IPS DF 4.7 (cell line): ENCODE measurements at regions not wholly inside any gene's neighbourhood (a gene's known extent, or its start where the extent isn't known, plus 50 kb on each side); places are given as distances from the start of the nearest gene placed in this dataset.

ENCODE experiments used
- DNase-seq: peaks from one replicate; pipeline ENCODE4 v3.0.0-alpha.2; 2013; ENCODE audit warnings: low spot score; ENCODE audit errors: extremely low read depth

DNA sequence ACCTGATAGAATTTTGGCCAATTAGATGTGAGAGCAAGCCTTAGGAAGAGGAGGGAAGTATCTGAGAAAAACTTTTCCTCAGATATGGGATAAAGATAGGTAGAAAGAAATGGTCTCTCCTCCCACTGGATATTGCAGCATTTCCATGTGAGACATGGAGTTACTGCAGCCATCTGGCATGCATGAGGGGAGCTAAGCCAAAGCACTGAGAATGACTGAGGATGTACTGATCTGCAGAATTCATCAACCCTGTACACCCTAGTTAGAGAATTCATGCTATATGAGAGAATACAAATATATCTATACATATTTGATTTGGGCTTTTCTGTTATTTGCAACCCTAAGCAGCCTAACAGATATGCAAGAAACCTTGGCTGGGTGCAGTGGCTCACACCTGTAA is 52.5 kb upstream of the RPL34 start:
- DNase-seq = no peak

DNA sequence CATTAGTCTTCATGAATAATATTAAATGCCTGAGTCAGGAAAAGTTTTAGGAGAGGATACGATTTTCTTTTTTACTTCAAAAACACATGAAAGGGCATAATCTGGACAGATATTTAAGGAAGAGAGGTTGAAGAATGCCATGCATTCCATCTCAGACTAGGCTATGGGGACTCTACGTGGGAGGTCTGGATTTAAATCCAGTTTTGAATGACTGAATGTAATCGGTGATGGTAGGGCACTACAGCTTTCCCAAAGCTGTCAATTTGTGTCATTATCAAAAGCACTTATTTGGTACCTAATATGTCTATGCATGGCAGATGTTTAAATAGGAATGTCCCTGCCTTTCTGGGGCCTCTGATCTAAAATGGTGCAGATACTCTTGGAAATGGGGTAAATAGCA is 59.3 kb upstream of the RPL34 start:
- no peak for DNase-seq

- DNase-seq = no peak
These were observed 59.8 kb upstream of the RPL34 start for GRCh38 chr4:108560616-108561015.

- no peak for DNase-seq
These were observed 60.5 kb upstream of the RPL34 start for GRCh38 chr4:108559911-108560310.

DNA sequence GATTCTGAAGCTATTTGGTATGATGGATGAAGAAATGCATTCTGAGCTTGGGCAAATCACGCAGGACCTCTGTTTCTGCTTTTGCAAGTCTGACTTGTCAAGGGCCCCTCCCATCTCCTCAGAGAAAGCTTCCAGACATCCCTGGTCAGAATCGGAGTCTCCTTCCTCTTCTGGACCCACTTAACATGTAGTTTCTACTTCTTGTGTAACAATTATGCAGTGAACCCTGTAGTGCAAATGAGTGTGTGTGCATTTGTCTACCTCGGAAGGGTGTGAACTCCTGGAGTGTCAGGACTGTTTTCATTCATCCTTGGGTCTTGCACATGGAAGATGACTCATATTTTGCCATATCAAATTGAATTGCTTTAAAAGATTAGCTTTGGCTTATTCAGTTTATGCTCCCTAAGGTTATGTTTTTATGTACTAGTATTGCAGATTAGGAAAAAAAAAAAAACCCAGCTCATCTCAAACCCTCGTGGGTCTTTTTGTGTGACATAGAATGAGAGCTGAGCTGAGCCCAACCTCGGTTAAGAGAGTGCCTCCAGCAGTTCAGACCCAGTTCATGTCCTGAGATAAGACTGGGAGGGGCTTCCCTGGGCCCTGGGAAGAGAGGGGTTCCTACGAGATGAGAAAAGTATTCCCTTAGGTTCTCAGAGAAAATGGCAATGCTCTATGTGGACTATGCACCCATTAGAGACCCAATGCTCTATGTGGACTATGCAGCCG is 61.1 kb upstream of the RPL34 start:
- DNase-seq = no peak

- no peak for DNase-seq
These were observed 63.7 kb upstream of the RPL34 start for GRCh38 chr4:108556588-108557200.

GRCh38 chr4:108556166-108556565 is 64.2 kb upstream of the RPL34 start:
- DNase-seq = no peak

DNA sequence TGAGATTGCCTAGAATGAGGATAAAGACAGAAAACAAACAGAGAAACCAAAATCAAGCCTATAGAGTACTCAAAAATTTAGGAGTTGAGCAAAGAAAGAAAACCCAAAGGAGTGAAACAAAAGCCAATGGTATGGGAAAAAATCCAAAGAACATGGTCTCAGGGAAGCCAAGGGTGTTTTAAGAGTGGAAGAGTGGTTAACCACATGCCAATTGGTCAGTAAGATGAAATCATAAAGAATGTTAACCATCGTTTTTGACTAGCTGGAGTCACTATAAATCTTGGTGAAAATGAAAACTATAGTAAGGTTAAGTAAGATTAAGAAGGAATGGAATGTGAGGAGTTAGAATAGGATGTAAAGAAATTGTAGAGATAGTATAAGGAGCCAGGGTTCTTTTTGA is 64.7 kb upstream of the RPL34 start:
- DNase-seq = no peak

GRCh38 chr4:108547682-108548081 is 72.7 kb upstream of the RPL34 start:
- DNase-seq = no peak

GRCh38 chr4:108546728-108547127 is 73.6 kb upstream of the RPL34 start:
- no peak for DNase-seq

DNA sequence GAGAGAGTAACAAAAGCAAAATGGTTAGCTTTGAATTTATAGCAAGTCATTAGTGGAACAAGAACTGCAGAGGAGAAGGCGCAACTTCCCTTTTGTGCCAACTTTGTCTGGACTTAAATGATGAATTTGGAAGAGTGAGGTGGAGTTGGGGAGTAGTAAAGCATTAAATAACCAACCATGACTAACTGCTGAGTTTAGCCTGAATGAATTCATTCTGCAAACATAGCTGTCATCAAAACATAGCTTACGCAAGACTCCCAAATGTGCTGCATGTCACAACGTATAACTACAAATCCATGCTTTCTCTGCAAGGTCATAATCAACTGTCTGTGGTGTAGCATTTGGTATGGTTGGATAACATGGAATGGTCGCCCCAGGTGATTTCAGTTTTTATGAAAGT is 75.9 kb upstream of the RPL34 start:
- no peak for DNase-seq

DNA sequence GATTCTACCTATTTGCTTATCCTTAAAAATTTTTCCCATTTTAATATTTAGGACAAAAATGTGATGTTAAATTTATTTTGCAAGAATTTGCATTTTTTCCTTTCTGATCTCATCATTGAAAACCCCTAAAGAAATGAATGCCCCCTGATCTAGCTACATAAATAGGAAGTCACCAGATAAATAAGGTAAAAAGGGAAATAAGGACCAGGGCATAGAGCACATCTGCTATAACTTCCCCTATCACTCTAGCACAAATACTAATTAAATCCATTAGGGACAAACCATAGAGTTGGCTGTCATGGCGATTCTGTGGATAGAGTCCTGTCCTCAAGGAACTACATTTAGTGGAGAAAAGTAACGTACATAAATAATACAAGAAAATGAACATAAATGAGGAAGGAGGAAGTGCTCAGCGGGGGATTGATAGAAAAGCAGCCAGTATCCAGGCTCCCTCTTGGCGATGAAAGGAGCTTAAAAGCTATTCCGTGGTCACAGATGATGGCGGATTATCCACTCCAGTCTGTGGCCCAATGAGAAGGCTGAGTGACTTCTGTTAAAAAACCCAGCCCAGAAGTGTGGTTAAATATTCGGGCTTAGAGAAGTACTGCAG is 76.9 kb upstream of the RPL34 start:
- DNase-seq = no peak

- no peak for DNase-seq
These were observed 79.8 kb upstream of the RPL34 start for GRCh38 chr4:108540536-108540935.

GRCh38 chr4:108536577-108536976 is 83.8 kb upstream of the RPL34 start:
- DNase-seq = no peak

DNA sequence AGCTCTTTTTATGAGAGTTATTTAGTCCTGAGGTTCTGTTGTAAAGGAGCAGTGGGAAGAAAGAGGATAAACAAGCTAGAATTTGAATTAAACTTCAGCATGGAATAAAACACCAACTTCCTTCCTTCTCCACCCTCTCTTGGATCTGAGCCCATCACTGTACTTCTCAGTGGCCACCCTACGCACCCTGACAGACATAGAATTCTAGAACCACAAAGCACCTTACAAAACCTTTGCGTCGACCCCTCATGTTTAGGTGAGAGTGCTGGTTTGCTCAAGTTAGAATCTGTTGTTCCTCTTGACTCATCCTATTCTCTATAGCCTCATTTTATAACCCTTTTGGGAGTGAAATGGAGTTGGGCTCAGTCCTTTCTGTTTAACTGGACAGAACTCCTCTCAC is 84.6 kb upstream of the RPL34 start:
- DNase-seq = no peak

DNA sequence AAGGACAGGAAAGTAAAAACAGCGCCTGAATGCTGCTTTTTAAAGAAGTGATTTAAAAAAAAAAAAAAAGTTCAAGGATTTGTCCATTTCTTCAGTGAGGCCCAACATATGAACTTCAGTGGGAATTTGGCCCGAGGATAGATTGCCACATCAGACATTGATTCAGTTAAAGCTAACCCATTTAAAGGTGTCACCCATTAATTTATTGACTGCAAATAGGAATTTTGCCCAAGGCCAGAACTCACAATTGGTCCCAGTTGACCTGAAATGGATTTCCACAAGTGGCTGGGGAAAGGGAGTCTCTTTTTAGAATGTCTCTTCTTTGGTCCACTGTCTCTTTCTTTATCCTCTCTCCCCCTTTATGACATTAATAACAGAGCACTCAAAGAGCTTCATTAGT is 86.5 kb upstream of the RPL34 start:
- no peak for DNase-seq

- DNase-seq = no peak
These were observed 87.0 kb upstream of the RPL34 start for GRCh38 chr4:108533245-108533844.

GRCh38 chr4:108532738-108533137 is 87.6 kb upstream of the RPL34 start:
- no peak for DNase-seq

DNA sequence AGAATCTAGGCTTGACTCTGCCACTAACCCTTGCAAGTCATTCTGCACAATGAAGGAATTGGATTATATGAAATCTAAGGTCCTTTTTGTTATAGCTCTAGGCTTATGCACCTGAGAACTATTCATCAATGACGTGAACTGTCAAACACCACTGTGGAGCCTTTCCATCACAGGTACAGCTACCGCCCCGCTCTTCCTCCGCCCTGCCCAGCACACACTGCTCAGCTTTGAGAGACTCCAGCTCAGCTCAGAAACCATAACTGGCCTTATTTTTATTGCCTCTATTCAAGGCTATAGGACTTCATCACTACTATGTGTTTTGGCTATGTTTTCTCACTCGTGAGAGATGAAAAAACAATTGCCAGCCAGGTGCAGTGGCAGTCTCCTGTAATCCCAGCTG is 88.2 kb upstream of the RPL34 start:
- DNase-seq = no peak

- DNase-seq = no peak
These were observed 88.9 kb upstream of the RPL34 start for GRCh38 chr4:108531461-108531860.

DNA sequence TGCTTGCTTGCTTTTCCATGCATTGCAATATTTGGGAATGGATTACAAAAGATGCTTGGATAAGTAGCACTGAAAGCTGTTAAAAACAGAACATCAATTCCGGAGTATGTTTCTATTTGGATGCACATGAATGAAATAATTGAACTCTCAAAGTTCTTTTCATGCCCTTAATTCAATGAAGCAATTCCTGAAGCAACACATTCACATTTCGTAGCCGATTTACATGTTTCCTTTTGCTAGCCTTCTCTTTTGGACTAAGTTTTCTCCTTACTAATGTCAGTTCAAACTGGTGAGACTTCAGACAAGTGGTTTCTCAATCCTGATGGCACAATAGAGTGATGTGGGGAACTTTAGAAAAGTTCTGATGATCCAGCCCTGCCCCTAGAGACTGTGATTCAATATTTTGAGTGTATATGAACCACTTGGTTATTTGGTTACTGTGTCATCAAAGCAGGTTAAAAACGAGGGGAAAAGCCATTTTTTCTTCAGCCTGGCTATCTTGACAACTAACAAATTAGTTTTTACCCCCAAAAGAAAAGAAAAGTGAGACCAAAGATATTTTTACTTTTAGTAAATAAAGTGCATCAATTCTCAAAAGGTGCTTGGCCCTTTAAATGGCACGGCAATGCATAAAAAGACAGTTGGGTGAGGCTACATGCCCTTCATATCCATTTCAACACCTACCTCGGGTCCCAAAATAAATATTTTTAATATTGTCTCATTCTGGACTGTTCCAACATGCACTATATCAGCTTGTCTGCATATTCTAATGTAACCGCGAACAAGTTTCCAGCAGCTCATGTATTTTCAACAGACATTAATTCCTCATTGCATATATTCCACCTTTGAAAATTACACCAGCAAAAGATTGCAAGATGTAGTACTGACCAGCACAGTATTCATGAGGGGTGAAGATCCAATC is 90.1 kb upstream of the RPL34 start:
- DNase-seq = no peak

- DNase-seq = no peak
These were observed 91.3 kb upstream of the RPL34 start for GRCh38 chr4:108529102-108529501.
